ENCODE measurements at regions not wholly inside any gene's neighbourhood (a gene's known extent, or its start where the extent isn't known, plus 50 kb on each side); places are given as distances from the start of the nearest gene placed in this dataset.

- no peak for DNase-seq
These were observed 418.2 kb downstream of the VRK1 start for GRCh38 chr14:97215263-97215969.

- DNase-seq, result no peak
These were observed 420.1 kb downstream of the VRK1 start for GRCh38 chr14:97217111-97217885.

- DNase-seq, result no peak
These were observed 421.1 kb downstream of the VRK1 start for GRCh38 chr14:97218274-97218673.

GRCh38 chr14:97218691-97219430 is 421.7 kb downstream of the VRK1 start:
- DNase-seq, result no peak

- DNase-seq, result no peak
These were observed 422.3 kb downstream of the VRK1 start for GRCh38 chr14:97219431-97220017.

GRCh38 chr14:97221572-97222285 is 424.5 kb downstream of the VRK1 start:
- no peak for DNase-seq

- DNase-seq, result no peak
These were observed 426.8 kb downstream of the VRK1 start for GRCh38 chr14:97224016-97224415.

GRCh38 chr14:97230051-97230450 is 432.9 kb downstream of the VRK1 start:
- DNase-seq, result no peak

GRCh38 chr14:97233319-97233985 is 436.3 kb downstream of the VRK1 start:
- DNase-seq, result no peak

GRCh38 chr14:97246648-97247047 is 449.5 kb downstream of the VRK1 start:
- no peak for DNase-seq

GRCh38 chr14:97248973-97249372 is 451.8 kb downstream of the VRK1 start:
- DNase-seq, result no peak

GRCh38 chr14:97250931-97251330 is 453.7 kb downstream of the VRK1 start:
- no peak for DNase-seq

- no peak for DNase-seq
These were observed 454.4 kb downstream of the VRK1 start for GRCh38 chr14:97251491-97252155.

- no peak for DNase-seq
These were observed 456.6 kb downstream of the VRK1 start for GRCh38 chr14:97253756-97254155.

- DNase-seq, result no peak
These were observed 465.2 kb downstream of the VRK1 start for GRCh38 chr14:97262336-97262735.

- DNase-seq, result no peak
These were observed 467.5 kb downstream of the VRK1 start for GRCh38 chr14:97264516-97265230.

- DNase-seq, result peak; percentile 82
These were observed 469.5 kb downstream of the VRK1 start for GRCh38 chr14:97266653-97267052.

GRCh38 chr14:97267509-97267908 is 470.3 kb downstream of the VRK1 start:
- DNase-seq, result peak; percentile 24

- DNase-seq, result no peak
These were observed 470.9 kb downstream of the VRK1 start for GRCh38 chr14:97268097-97268496.

GRCh38 chr14:97270308-97270707 is 473.1 kb downstream of the VRK1 start:
- DNase-seq, result no peak

GRCh38 chr14:97271451-97271960 is 474.3 kb downstream of the VRK1 start:
- no peak for DNase-seq

Measured in fibroblast of upper back skin (primary cell).